H9 (cell line): ENCODE measurements at regions not wholly inside any gene's neighbourhood (a gene's known extent, or its start where the extent isn't known, plus 50 kb on each side); places are given as distances from the start of the nearest gene placed in this dataset.

ENCODE experiments used
- DNase-seq: peaks from one replicate; pipeline ENCODE4 v3.0.0-alpha.2; 2017
- H2AFZ ChIP-seq: one replicate; pipeline ENCODE4 v1.6.1; 2013; ENCODE audit warnings: mild to moderate bottlenecking, low read length, control low read depth, moderate library complexity
- H2AK5ac ChIP-seq: 2 replicates; pipeline ENCODE4 v1.6.1; 2013; ENCODE audit warnings: low read length, control low read depth, mixed read lengths; ENCODE audit not compliant: insufficient read length
- H2BK120ac ChIP-seq: one replicate; pipeline ENCODE4 v1.6.1; 2013; ENCODE audit warnings: low read depth, mild to moderate bottlenecking, low read length, control low read depth, inconsistent platforms; ENCODE audit not compliant: poor library complexity, severe bottlenecking
- H2BK12ac ChIP-seq: 2 replicates; pipeline ENCODE4 v1.6.1; 2013; ENCODE audit warnings: low read length, control low read depth, mixed read lengths, low read depth; ENCODE audit not compliant: insufficient read length
- H2BK15ac ChIP-seq: 2 replicates; pipeline ENCODE4 v1.6.1; 2013; ENCODE audit warnings: low read depth, low read length, control low read depth
- H2BK20ac ChIP-seq: one replicate; pipeline ENCODE4 v1.6.1; 2013; ENCODE audit warnings: low read depth, mild to moderate bottlenecking, low read length, control low read depth, inconsistent platforms; ENCODE audit not compliant: poor library complexity, severe bottlenecking
- H2BK5ac ChIP-seq: 2 replicates; pipeline ENCODE4 v1.6.1; 2013; ENCODE audit warnings: low read length, control low read depth, mixed read lengths; ENCODE audit not compliant: insufficient read length
- H3K14ac ChIP-seq: 2 replicates; pipeline ENCODE4 v1.6.1; 2013; ENCODE audit warnings: low read length, control low read depth; ENCODE audit not compliant: insufficient read depth
- H3K18ac ChIP-seq: 2 replicates; pipeline ENCODE4 v1.6.1; 2013; ENCODE audit warnings: low read depth, mild to moderate bottlenecking, mixed read lengths, low read length, control low read depth; ENCODE audit not compliant: insufficient read length
- H3K23ac ChIP-seq: 2 replicates; pipeline ENCODE4 v1.6.1; 2013; ENCODE audit warnings: low read length, control low read depth, mixed read lengths, low read depth; ENCODE audit not compliant: insufficient read length
- H3K23me2 ChIP-seq: 2 replicates; pipeline ENCODE4 v1.6.1; 2013; ENCODE audit warnings: low read depth, mild to moderate bottlenecking, mixed read lengths, low read length, control low read depth; ENCODE audit not compliant: insufficient read length, poor library complexity, severe bottlenecking
- H3K27ac ChIP-seq: 2 replicates; pipeline ENCODE4 v1.5.1; 2013; ENCODE audit warnings: low read length, control low read depth, mixed read lengths, low read depth; ENCODE audit not compliant: insufficient read length
- H3K27me3 ChIP-seq: 2 replicates; pipeline ENCODE4 v1.6.1; 2013; ENCODE audit warnings: low read length, control low read depth, inconsistent platforms; ENCODE audit not compliant: insufficient read depth
- H3K4ac ChIP-seq: 2 replicates; pipeline ENCODE4 v1.6.1; 2013; ENCODE audit warnings: low read depth, mild to moderate bottlenecking, control low read depth, inconsistent platforms, low read length, moderate library complexity
- H3K4me1 ChIP-seq: 2 replicates; pipeline ENCODE4 v1.6.1; 2013; ENCODE audit warnings: low read length, control low read depth, inconsistent platforms; ENCODE audit not compliant: insufficient read depth
- H3K4me2 ChIP-seq: 2 replicates; pipeline ENCODE4 v1.6.1; 2013; ENCODE audit warnings: low read length, control low read depth, mixed read lengths; ENCODE audit not compliant: insufficient read length, insufficient read depth
- H3K56ac ChIP-seq: 2 replicates; pipeline ENCODE4 v1.6.1; 2013; ENCODE audit warnings: low read depth, mild to moderate bottlenecking, mixed read lengths, low read length, control low read depth; ENCODE audit not compliant: insufficient read length
- H3K79me1 ChIP-seq: 2 replicates; pipeline ENCODE4 v1.6.1; 2013; ENCODE audit warnings: low read depth, mild to moderate bottlenecking, moderate library complexity, low read length, control low read depth, inconsistent platforms; ENCODE audit not compliant: insufficient read depth, poor library complexity, severe bottlenecking
- H3K79me2 ChIP-seq: 2 replicates; pipeline ENCODE4 v1.6.1; 2013; ENCODE audit warnings: low read length, control low read depth, inconsistent platforms; ENCODE audit not compliant: insufficient read depth
- H3K9ac ChIP-seq: 2 replicates; pipeline ENCODE4 v1.6.1; 2013; ENCODE audit warnings: low read length, control low read depth, mixed read lengths; ENCODE audit not compliant: insufficient read length; ENCODE audit errors: extremely low read depth
- H3K9me3 ChIP-seq: one replicate; pipeline ENCODE4 v1.6.1; 2013; ENCODE audit warnings: low read depth, low read length, inconsistent platforms; ENCODE audit not compliant: control insufficient read depth
- H3T11ph ChIP-seq: one replicate; pipeline ENCODE4 v1.6.1; 2013; ENCODE audit warnings: mild to moderate bottlenecking, low read length, control low read depth, inconsistent platforms
- H4K20me1 ChIP-seq: one replicate; pipeline ENCODE4 v1.6.1; 2013; ENCODE audit not compliant: control insufficient read depth, insufficient read length, insufficient read depth
- H4K5ac ChIP-seq: 2 replicates; pipeline ENCODE4 v1.6.1; 2013; ENCODE audit warnings: low read depth, mild to moderate bottlenecking, mixed read lengths, low read length, control low read depth; ENCODE audit not compliant: insufficient read length
- H4K8ac ChIP-seq: replicated peaks from 2 replicates; pipeline ENCODE4 v1.6.1; 2013; ENCODE audit warnings: low read length, control low read depth, mixed read lengths, low read depth; ENCODE audit not compliant: insufficient read length
- H4K91ac ChIP-seq: 2 replicates; pipeline ENCODE4 v1.6.1; 2013; ENCODE audit warnings: low read depth, mild to moderate bottlenecking, moderate library complexity, mixed read lengths, low read length, control low read depth; ENCODE audit not compliant: insufficient read length
- H3K27ac Mint-ChIP-seq, 3 experiments: 2 replicates in 2 of 3; 3 replicates in 1 of 3; pipeline ENCODE4 v1.8.0; 2020 to 2021; ENCODE audit warnings: mixed read lengths in 3 of 3, mild to moderate bottlenecking in 1 of 3, moderate library complexity in 1 of 3
- H3K27me3 Mint-ChIP-seq: 2 replicates; pipeline ENCODE4 v1.8.0; 2021; ENCODE audit warnings: low read depth, mild to moderate bottlenecking, moderate library complexity, mixed read lengths
- H3K36me3 Mint-ChIP-seq, 3 experiments: 2 replicates in 2 of 3; 3 replicates in 1 of 3; pipeline ENCODE4 v1.8.0; 2020 to 2021; ENCODE audit warnings: low read depth in 3 of 3, mixed read lengths in 3 of 3; ENCODE audit not compliant: insufficient read depth in 1 of 3
- H3K4me1 Mint-ChIP-seq, 2 experiments: 2 replicates each; pipeline ENCODE4 v1.8.0; 2020; ENCODE audit warnings: mixed read lengths in 2 of 2
- H3K4me3 Mint-ChIP-seq, 2 experiments: 2 replicates in 1 of 2; 3 replicates in 1 of 2; pipeline ENCODE4 v1.8.0; 2020 to 2021; ENCODE audit warnings: mild to moderate bottlenecking in 2 of 2, mixed read lengths in 2 of 2, moderate library complexity in 1 of 2
- H3K9me3 Mint-ChIP-seq, 2 experiments: 2 replicates in 1 of 2; 3 replicates in 1 of 2; pipeline ENCODE4 v1.8.0; 2020; ENCODE audit warnings: mild to moderate bottlenecking in 2 of 2, mixed read lengths in 2 of 2, moderate library complexity in 1 of 2
- CTCF ChIP-seq: fragments of 200-600 bp; sonication (generic); conservative IDR thresholded peaks from 3 replicates; pipeline ENCODE4 v1.8.0; 2021; ENCODE audit warnings: antibody characterized with exemption, mild to moderate bottlenecking

GRCh38 chr2:36193680-36194079 is 161.9 kb upstream of the CRIM1 start:
- Histone ChIP-seq H3K18ac (no peak overlapping the region), H3K9ac (no peak overlapping the region), H4K91ac (no peak overlapping the region), H3K23me2 (no peaks in the 10 kb centered on the region), H2BK15ac (no peak overlapping the region), H3K27ac (no peak overlapping the region), H3K23ac (no peak overlapping the region), H2BK5ac (no peak overlapping the region), H3K4ac (no peak overlapping the region), H4K20me1 (no peaks in the 10 kb centered on the region), H3T11ph (no peak overlapping the region), H3K4me2 (no peak overlapping the region), H4K5ac (no peak overlapping the region), H3K4me1 (no peaks in the 10 kb centered on the region), H2BK20ac (no peak overlapping the region), H3K14ac (no peak overlapping the region), H3K79me1 (no peaks in the 10 kb centered on the region), H2AK5ac (no peak overlapping the region), H2AFZ (no peak overlapping the region), H3K79me2 (no peaks in the 10 kb centered on the region), H3K56ac (no peak overlapping the region), H2BK12ac (no peak overlapping the region), H3K27me3 (no peaks in the 10 kb centered on the region), H2BK120ac (no peak overlapping the region), H3K9me3 (no peaks in the 10 kb centered on the region), H4K8ac (no peak overlapping the region)
- no peaks in the 10 kb centered on the region for H3K27me3 Mint-ChIP-seq
- H3K9me3 Mint-ChIP-seq: no peaks in the 10 kb centered on the region
- no peak overlapping the region for H3K4me3 Mint-ChIP-seq
- DNase-seq: no peak
- H3K4me1 Mint-ChIP-seq: no peaks in the 10 kb centered on the region
- no peak overlapping the region for H3K27ac Mint-ChIP-seq
- no peaks in the 10 kb centered on the region for H3K36me3 Mint-ChIP-seq
- TF ChIP-seq CTCF: no peak
